ENCODE measurements at regions not wholly inside any gene's neighbourhood (a gene's known extent, or its start where the extent isn't known, plus 50 kb on each side); places are given as distances from the start of the nearest gene placed in this dataset.
A peak's percentile ranks its signal among the peaks of the same experiment; 100 is the strongest.
"Not testable (repeated sequence)": the region's sequence is repeated elsewhere in the genome, so short reads cannot be mapped to it uniquely, and the experiment has no call there.

GRCh38 chr4:4019071-4019470 is 207.7 kb downstream of the OTOP1 start:
- not testable (repeated sequence) for DNase-seq (ENCODE audit: low spot score)

- DNase-seq (ENCODE audit: low spot score), result not testable (repeated sequence)
Observed at GRCh38 chr4:4021161-4021560, 205.6 kb downstream of the OTOP1 start.

DNA sequence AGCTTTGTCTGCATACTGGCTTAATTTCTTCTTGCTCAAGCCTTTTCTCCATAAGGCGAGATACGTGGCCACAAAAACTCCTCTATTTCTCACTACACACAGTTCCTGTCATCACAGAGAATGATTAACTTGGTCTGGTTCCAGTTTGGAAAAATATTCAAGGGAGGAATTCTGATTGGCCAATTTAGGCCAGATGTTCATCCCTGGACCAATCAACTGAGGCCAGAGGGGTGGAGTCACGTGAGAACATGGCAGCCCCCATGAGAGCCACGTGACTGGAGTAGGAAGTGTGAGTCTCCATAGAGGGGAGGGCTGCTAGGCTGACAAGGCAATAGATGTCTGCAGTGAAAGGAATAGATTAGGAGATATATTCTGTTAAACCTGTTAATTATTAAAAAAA is 200.0 kb downstream of the OTOP1 start:
- DNase-seq (ENCODE audit: low spot score), result not testable (repeated sequence)

DNA sequence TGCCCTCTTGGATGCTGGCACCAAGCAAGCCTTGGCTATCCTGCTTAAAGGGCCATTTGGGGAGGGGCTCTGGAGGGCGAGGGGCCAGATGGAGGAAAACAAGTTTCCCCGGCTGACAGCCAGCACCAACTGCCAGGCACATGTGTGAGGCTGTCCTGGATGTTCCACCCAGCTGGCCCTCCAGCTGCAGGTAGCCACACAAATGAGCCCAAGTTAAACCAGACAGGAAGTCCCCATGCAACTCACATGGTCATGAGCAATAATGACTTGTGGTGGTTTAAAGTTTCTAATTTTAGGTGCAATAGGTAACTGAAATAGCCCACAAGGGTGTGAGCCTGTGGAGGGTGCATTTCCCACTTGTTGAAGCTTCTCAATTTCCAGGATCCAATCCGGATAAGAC is 198.0 kb downstream of the OTOP1 start:
- DNase-seq (ENCODE audit: low spot score), result peak; percentile 28

- not testable (repeated sequence) for DNase-seq (ENCODE audit: low spot score)
Observed at GRCh38 chr4:4030509-4030908, 196.2 kb downstream of the OTOP1 start.

DNA sequence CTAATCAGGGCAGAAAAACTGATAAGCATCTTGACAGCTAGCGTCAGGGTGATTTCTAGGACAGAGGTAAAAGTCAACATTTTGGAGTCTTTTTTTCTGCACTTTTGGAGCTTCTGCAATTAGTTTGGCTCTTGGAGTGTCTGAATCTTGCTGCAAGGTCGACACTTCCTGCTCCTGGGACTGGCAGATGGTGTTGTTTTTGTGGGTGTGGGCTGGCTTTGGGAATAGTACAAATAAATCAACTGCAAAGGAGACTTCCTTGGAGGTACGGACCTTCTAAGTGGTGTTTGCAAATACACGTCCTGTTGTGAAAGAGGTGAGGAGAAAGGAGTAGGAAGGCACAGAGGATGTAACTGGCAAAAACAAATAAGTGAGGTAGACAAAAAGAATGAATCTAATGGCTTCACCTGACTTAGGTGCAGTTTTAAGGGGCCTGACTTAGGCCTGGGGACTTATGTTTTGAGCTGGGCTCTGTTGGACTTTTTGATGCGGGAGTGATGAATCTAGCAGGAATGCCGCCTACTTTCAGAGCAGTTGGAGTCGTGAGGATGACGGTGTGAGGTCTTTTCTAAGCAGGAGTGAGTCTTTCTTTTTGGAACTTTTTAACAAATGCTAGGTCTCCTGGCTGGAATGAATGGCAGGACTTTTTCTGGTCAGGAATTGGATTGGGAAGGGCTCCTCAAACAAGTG is 195.1 kb downstream of the OTOP1 start:
- DNase-seq (ENCODE audit: low spot score), result not testable (repeated sequence)

DNA sequence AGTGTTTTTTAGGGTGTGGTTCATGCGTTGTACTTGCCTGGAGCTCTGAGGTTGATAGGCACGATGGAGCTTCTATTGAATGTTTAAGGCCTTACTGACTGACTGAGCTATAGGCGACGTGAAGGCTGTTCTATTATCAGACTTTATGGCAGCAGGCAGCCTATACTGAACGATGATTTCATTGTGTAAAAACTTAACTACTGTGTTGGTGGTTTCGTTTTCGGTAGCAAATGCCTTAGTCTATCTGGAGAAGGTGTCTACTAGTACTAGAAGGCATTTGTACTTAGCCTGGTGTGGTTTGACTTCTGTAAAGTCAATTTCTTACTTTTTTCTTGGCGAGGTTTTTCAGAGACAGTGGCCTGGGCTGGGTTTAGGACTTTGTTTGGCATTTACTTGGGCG is 194.4 kb downstream of the OTOP1 start:
- DNase-seq (ENCODE audit: low spot score), result not testable (repeated sequence)

- not testable (repeated sequence) for DNase-seq (ENCODE audit: low spot score)
Observed at GRCh38 chr4:4032801-4033605, 193.7 kb downstream of the OTOP1 start.

DNA sequence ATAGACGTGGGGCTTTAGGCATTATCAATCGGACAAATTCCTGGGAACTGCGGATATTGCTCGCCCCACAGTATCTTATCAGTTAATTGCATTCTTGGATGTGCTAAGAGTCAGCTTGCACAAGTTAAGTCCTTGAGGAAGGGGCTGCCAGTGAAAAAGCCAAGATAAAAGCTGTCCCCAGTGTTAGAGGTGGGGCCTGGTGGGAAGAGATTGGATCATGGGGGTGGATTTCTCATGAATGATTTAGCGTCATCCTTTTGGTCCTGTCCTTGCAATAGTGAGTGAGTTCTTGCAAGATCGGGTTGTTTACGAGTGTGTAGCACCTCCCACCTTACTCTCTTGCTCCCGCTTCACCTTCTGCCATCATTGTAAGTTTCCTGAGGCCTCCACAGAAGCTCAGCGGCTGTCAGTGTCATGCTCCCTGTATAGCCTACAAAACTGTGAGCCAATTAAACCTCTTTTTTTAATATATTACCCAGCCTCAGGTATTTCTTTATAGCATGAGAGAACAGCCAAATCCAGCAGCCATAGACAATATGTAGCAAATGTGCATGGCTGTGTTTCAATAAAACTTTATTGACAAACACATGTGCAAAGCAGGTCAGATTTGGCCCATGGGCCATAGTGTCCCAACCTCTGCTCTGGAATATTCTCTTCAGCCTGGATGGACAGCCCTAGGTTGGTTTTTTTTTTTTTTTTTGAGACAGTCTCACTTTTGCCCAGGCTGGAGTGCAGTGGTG is 189.2 kb downstream of the OTOP1 start:
- not testable (repeated sequence) for DNase-seq (ENCODE audit: low spot score)

DNA sequence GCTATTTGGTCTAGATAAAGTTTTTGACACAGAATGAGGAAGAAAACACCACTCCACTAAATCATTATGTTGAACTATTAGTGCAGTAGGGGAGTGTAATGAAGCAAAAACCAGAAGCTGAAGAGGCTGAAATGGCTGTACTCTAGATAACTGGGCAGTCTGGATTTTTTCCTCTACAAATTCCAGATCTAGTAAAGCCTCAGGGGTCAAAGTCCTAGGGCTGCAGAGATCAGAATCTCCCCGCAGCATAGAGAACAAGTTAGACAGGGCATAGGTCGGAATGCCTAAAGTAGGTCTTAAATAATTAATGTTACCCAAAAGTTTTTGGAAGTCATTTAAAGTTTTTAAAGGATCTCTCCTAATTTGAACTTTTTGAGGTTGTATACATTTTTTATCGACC is 180.9 kb downstream of the OTOP1 start:
- DNase-seq (ENCODE audit: low spot score), result not testable (repeated sequence)

GRCh38 chr4:4046686-4047085 is 180.0 kb downstream of the OTOP1 start:
- not testable (repeated sequence) for DNase-seq (ENCODE audit: low spot score)

GRCh38 chr4:4047202-4047601 is 179.5 kb downstream of the OTOP1 start:
- DNase-seq (ENCODE audit: low spot score), result not testable (repeated sequence)

GRCh38 chr4:4048227-4048626 is 178.5 kb downstream of the OTOP1 start:
- not testable (repeated sequence) for DNase-seq (ENCODE audit: low spot score)

DNA sequence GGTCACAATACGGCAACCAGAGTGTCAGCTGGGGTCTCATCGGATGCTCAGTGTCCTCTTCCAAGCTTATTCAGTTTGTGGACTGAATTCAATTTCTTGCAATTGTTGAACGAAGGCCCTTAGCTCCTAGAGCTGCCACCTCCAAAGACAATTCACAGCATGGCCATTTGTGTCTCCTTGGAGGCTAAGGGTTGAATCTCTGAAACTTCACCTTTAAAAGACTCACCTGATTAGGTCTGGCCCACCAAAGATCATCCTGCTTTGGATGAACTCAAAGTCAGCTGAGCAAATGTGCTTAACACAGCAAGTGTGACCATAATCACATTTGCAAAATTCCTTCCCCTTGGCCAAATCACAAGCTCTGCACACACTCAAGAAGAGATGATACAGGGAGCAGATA is 175.9 kb downstream of the OTOP1 start:
- DNase-seq (ENCODE audit: low spot score), result not testable (repeated sequence)

GRCh38 chr4:4052933-4053332 is 173.8 kb downstream of the OTOP1 start:
- not testable (repeated sequence) for DNase-seq (ENCODE audit: low spot score)

DNA sequence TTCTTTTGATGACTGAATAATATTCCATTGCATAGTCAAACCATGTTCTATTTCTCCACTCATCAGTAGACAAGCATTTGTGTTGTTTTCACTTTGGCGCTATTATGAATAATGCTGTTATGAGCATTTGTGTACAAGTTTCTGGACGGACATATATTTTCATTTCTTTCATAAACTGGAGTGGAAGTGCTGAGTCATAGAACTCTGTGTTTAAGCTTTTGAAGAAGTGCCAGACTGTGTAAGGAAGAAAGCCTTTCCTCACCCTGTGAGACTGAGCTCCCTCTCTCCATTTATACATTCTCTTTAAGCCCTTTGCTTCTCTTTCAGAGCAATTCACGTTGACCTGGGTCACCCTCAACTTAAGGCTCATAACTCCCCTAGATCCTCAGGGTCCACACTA is 169.5 kb downstream of the OTOP1 start:
- DNase-seq (ENCODE audit: low spot score), result not testable (repeated sequence)

- DNase-seq (ENCODE audit: low spot score), result not testable (repeated sequence)
Observed at GRCh38 chr4:4084171-4084570, 142.6 kb downstream of the OTOP1 start.

DNA sequence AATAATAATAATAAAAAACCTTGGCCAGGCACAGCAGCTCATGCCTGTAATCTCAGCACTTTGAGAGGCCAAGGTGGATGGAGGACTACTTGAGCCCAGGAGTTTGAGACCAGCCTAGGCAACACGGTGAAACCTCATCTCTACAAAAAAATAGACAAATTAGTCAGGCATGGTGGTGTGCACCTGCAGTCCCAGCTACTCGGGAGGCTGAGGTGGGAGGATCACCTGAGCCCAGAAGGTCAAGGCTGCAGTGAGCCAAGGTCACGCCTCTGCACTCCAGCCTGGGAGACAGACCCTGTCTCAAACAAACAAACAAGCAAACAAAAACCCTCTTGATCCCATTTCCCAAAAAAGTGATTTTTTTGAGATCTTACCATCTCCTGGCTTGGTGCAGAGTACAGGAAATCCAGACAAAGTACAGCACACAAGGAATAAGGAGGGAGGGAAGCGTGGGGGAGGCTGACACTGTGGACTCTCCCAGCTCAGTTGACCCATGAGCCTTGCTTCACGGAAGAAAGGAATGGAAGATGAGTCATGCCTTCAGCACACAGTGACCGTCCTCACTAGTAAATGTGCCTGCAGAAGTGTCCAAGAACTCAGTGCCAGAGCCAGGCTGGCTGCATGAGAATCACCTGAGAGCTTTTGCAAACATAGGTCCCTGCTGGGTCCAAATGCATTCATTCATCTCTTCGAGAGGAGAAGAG is 136.9 kb downstream of the OTOP1 start:
- not testable (repeated sequence) for DNase-seq (ENCODE audit: low spot score)

DNA sequence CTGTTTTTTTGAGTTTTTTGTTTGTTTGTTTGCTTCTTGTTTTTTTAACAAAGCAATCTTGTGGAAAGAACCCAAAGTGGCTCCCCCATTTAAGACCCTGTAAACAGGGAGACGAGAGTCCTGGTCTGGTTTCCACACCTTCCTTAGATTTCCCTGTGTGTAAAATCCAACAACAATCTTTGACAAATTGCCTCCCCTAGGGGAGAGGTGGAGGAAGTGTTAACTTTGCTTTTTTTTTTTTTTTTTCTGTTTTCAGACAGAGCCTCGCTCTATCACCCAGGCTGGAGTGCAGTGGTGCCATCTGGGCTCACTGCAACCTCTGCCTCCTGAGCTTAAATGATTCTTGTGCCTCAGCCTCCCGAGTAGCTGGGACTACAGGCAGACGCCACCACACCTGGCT is 136.0 kb downstream of the OTOP1 start:
- not testable (repeated sequence) for DNase-seq (ENCODE audit: low spot score)

DNA sequence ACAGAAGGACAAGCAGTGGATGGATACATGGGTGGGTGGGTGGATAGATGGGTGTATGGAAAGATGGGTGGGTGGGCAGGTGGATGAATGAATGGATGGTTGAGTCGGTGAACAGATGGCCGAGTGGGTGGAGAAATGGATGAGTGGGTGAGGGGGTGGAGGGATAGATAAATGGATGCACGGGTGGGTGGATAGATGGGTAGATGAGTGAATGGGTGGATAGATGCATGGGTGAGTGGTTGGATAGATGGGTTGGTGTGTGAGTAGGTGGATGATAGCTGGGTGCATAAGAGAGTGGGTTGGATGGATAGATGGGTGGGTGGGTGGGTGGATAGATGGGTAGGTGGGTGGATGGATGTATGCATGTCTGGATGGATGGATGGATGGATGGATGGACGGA is 134.6 kb downstream of the OTOP1 start:
- DNase-seq (ENCODE audit: low spot score), result not testable (repeated sequence)

DNA sequence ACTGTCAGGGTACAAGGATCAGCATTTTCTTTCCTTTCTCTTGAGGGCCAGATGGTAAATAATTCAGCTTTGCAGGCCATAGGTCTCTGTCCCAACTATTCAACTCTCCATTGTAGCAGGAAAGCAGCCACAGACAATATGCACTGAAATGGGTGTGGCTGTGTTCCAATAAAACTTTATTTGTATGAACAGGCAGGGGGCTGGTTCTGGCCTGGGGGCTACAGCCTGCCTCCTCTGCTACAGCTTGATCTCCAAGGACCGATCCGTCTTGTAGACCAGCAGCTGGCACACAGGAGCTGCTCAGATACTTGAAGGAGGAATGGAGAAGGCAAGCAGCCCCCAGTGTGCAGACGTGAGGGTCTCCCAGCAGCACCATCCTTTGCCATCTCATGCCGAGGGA is 127.1 kb downstream of the OTOP1 start:
- not testable (repeated sequence) for DNase-seq (ENCODE audit: low spot score)

DNA sequence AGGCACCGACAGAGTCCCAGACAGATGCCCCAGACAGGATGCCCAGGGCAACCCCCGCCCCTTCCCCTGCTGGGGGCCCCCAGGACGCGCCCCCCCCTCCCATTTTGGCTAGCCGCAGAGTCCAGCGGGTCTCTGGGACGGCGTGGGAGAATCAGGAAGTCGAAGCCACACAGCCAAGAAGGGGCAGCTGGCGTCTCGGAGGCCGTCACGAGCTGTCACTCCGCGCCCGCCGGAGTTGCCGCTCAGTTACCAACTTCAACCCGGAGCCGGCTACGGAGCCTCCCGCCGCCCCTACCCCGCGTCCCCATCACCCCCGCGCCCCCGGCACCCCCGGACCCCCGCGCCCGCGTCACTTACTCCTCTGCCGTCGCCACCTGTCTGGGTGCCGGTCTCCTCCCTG is 119.8 kb downstream of the OTOP1 start:
- peak; percentile 10 for DNase-seq (ENCODE audit: low spot score)

All from GM20000 (cell line).